Hindlimb muscle (tissue), 1 donor: ENCODE measurements at regions not wholly inside any gene's neighbourhood (a gene's known extent, or its start where the extent isn't known, plus 50 kb on each side); places are given as distances from the start of the nearest gene placed in this dataset.

Experiments used
- DNase-seq: peaks from one replicate; pipeline ENCODE4 v3.0.0-alpha.2; 2013

- DNase-seq = no peak
Observed at GRCh38 chr20:12023194-12023795, 105.6 kb downstream of the BTBD3 start.

GRCh38 chr20:12028771-12029170 lies 111.1 kb downstream of the BTBD3 start:
- no peak for DNase-seq

- no peak for DNase-seq
Observed at GRCh38 chr20:12030470-12030869, 112.8 kb downstream of the BTBD3 start.

- no peak for DNase-seq
Observed at GRCh38 chr20:12036142-12036541, 118.4 kb downstream of the BTBD3 start.

DNA sequence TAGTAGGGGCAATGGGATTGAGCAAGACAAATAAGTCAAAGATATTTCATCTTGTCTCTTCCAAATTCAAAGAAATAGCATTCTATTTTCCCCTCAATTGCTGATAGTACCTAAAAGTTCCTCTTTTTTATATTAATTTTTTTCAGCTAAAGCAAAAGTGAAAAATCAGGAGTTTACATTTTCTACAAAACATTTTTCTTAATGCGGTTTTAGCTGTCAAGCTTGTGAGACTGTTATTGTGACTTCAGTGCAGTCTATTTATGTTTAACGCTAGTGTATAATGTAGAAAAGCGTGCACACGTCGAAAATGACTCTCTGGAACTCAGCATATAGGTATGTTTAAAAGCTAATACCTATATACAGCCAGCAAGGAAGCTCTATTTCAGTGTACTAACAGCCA lies 119.8 kb downstream of the BTBD3 start:
- DNase-seq = no peak

DNA sequence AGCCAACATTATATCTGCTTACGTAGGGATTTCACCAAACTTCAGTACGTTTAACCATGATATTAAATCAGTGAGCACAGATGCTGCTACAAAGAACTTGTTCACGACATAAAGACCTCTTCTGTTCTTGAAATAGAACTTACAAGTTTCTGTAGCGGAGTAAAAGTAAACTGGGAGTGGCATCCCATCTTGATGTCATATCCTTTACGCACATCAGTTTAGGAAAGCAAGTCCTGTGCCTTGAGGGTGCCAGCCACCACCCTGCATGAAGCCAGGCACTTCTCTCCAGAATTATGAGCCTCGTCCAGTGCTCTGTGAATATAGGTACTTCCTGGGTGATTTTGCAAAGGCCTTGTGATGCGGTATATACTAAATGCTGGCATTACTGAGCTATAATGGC lies 122.6 kb downstream of the BTBD3 start:
- no peak for DNase-seq

- DNase-seq = no peak
Observed at GRCh38 chr20:12044969-12045368, 127.3 kb downstream of the BTBD3 start.

DNA sequence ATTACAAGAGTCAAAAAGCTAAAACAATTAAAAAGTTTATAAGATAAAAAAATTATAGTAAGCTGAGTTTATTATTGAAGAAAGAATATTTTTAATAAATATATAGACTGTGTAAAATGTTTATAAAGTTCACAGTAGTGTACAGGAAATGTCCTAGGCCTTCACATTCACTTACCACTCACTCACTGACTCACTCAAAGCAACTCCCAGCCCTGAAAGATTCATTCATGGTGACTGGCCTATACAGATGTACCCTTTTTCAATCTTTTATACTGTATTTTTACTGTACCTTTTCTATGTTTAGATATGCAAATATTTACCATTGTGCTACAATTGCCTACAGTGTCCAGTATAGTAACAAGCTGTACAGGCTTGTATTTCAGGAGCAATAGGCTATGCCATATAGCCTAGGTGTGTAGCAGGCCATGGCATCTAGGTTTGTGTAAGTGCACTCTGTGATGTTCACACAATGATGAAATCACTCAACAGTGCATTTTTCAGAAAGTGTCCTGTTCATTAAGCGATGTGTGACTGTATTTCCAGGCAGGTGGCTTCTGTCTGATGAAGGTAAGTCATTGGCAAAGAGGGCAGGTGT lies 130.2 kb downstream of the BTBD3 start:
- no peak for DNase-seq

DNA sequence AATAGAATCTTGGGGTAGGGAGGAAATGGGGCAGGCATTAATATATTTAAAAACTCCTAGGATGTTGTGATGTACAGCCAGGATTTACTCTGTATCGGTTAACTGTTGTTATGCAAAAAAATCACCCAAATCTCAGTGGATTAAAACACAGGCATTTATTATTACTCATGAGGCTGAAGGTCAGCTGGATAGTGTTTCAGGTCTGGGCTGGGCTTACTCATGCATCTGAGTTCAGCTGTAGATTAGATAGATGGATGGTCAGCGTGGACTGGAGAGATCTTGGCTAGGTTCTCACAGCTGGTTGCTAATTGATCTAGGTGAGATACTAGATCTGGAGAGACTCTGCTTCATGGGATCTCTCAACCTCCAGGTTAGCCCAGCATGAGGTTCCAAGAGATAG lies 131.4 kb downstream of the BTBD3 start:
- no peak for DNase-seq

DNA sequence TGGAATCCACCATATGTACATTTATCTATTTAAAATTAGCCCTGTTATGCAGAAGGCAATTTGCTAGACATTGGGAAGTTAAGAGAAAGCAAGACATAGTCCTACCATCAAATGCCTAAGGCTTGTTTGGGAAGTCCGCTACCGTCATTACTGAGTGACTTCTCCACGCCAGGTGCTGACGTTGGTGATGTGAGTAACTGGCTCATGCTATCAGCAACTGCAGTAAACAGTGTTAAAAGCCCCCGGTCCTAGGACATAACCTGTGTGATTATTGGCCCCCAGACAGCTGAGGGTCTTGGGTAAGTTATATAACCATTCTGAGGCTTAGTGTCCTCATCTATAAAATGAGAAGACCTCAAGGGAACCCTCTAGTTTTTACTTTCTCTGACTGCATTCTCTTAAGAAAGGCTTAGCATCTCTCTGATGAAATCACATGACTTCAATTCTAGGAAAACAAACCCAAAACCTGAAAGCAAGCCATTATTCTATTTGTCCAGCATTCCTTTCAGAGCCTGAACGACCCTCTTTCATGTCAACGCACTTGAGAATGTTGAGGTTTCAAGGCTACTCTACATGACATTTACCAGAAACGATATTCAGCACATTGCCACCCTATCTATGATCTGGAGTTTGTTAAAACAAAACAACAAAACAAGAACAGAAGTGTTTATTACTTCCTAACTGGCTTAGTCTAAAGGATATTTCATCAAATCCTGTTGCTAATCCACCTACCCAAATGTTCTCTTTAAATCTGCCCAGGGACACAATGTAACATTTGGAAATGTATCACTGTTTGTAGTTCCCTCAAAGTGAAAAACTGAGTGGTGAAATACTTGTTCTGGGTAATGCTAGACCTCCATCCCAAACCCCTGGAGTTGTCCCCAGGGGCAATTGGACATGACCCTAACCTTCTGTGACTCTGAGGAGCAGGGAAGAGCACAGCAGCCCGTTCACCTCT lies 133.8 kb downstream of the BTBD3 start:
- DNase-seq = no peak

- DNase-seq = peak; percentile 20
Observed at GRCh38 chr20:12053353-12053752, 135.7 kb downstream of the BTBD3 start.

DNA sequence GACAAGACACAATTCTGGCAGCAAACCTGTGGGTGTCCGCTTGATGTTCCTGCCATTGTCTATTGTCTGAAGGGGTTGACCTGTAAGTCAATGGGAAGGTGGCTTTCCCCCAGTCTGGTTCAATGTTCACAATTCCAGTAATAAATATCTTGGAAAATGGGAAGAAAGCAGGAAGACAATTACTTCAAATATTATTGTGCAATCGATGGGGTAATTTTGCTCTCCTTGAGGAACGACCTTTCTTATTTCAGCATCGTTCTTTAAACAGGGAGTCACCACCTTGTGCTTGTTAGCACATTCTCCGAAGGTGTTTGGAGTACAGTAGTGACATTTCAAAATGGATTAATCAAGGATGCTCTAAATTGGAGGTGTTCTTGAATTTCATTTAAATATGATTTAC lies 136.9 kb downstream of the BTBD3 start:
- DNase-seq = no peak

- DNase-seq = no peak
Observed at GRCh38 chr20:12055161-12055560, 137.5 kb downstream of the BTBD3 start.

DNA sequence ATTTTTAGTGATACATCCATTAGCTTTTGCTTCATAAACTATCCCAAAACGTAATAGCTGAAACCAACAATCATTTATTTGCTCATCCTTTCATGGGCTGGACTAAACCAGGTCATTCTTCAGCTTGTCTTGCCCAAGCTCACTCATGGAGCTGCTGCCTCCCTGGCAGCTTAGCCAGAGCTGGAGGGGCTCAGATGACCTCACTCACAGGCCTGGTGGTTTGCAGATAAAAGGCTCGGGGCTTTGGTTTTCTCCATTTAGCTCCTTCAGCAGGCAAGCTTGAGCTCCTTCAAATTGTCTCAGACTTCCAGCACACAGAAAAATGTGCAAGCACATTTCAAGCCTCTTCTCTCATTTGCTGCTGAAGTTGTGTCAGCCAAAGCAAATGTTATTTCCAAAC lies 139.1 kb downstream of the BTBD3 start:
- no peak for DNase-seq

GRCh38 chr20:12057778-12058177 lies 140.1 kb downstream of the BTBD3 start:
- DNase-seq = no peak

DNA sequence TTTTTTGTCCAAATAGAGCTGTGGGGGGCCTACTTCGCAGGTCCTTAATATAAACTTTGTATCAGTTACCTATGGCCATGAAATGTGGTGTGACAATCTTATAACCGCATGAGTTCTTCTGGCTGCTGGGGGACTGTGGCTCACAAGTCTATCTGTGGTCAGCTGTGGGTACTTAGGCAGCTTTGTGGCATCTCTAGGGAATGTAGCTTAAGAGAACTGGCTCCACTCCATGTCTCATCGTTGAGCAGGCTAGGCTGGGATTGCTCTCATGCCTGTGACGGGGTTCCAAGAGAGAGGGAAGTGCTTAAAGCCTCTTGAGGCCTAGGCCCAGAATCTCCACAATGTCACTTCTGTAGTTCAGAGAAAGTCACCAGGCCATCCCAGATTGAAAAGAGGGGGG lies 140.5 kb downstream of the BTBD3 start:
- no peak for DNase-seq

- no peak for DNase-seq
Observed at GRCh38 chr20:12061466-12061865, 143.8 kb downstream of the BTBD3 start.

DNA sequence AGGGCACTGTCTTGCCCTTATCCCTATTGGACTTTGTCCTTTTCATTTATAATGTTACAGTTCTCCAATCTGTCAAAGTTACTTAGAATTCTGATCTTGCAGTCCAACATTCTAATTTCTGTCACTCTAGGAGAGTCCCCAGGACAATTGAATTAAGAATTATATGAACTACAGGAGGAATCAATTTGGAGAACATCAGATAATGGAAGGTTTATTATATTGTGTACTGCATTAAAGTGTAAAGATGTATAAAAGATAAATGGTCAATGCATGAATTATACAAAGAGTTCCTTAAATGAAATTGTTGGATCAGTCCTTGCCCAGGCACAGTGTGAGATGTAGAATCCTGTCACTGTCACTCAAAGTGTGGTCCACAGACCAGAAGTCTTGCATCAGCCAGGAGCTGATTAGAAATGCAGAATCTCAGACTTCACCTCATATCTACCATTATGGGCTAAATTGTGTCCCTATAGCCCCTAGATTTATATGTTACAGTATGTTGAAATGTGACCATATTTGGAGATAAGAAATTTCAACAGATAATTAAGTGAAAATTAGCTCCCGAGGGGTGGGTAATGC lies 145.5 kb downstream of the BTBD3 start:
- no peak for DNase-seq

- DNase-seq = no peak
Observed at GRCh38 chr20:12064540-12064939, 146.8 kb downstream of the BTBD3 start.

GRCh38 chr20:12067686-12068085 lies 150.0 kb downstream of the BTBD3 start:
- no peak for DNase-seq

- no peak for DNase-seq
Observed at GRCh38 chr20:12068121-12068520, 150.4 kb downstream of the BTBD3 start.

DNA sequence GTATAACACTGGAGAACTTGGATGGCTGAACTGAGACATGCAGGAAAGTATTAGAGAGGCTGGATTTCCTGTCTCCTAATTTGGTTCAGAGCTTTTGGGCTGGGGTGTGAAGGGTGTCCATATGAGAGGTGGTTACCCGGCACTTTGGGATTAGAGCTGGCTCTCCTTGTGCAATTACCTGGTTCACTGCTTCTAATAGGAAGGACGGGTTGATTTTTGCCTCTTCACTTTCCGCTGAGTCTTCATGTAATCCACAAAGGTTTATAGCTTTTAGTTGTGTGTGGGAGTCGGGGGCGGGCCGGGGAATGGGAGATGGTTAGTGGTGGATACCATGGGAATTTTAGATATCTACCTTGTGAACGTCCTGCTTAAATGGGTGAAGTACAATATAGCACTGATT lies 151.5 kb downstream of the BTBD3 start:
- DNase-seq = no peak

- DNase-seq = no peak
Observed at GRCh38 chr20:12072221-12072953, 154.7 kb downstream of the BTBD3 start.
